ENCODE measurements at regions not wholly inside any gene's neighbourhood (a gene's known extent, or its start where the extent isn't known, plus 50 kb on each side); places are given as distances from the start of the nearest gene placed in this dataset.

DNA sequence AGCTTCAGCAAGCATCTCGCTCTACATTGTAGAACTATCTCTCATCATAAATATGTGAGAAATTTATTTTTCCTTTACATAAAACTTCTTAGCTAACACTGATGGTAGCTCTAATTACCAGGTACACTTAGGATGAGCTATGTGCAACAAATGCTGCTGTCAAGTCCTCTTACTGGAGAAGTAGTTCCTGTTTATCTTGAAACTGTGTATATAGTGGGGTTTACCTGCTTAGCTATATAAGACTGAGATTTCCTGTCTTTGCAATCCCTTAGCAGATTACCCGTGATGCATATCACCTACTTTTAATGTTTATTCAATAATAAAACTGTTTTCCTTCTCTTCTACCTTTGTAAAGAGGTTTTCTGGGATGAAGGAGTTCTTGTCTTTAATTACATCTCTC is 98.0 kb upstream of the USP15 start:
- no peak overlapping the region for H3K23ac ChIP-seq (ENCODE audit: insufficient read length)
- H3K4me2 ChIP-seq (ENCODE audit: insufficient read depth in 1 of 2, low read depth in 2 of 2, low read length in 2 of 2) = no peak overlapping the region
- H3K9me3 ChIP-seq (ENCODE audit: insufficient read depth in 2 of 2, low read depth in 1 of 2, low read length in 1 of 2) = no peaks in the 10 kb centered on the region
- CTCF ChIA-PET (ENCODE audit: partially characterized antibody) = no interaction called here
- no peak overlapping the region for H3K14ac ChIP-seq (ENCODE audit: insufficient read length)
- no peak overlapping the region for H4K91ac ChIP-seq (replicated peaks; ENCODE audit: insufficient read length, low read length)
- DNase-seq (ENCODE audit: low read depth in 1 of 2, low spot score in 2 of 2) (no peak), FAIRE-seq (no peak)
- TF ChIP-seq CHD1 (IDR thresholded peaks at IDR 0.05; ENCODE audit: low read depth, low read length) = no peak
- no peak for TF ChIP-seq GABPA (IDR thresholded peaks at IDR 0.05; ENCODE audit: borderline replicate concordance, insufficient read depth, low read length)
- TF ChIP-seq TEAD4 (IDR thresholded peaks at IDR 0.05; ENCODE audit: low read depth, low read length) = no peak
- no peak for TF ChIP-seq KDM5A (IDR thresholded peaks at IDR 0.05; ENCODE audit: low read length)
- TF ChIP-seq RBBP5 (IDR thresholded peaks at IDR 0.05; ENCODE audit: borderline replicate concordance, low read depth, low read length) = no peak
- no peak for TF ChIP-seq TAF7 (optimal IDR thresholded peaks at IDR 0.05; ENCODE audit: borderline replicate concordance, low read depth, low read length)
- no peak overlapping the region for H2AFZ ChIP-seq (ENCODE audit: low read length)
- no peaks in the 10 kb centered on the region for H3K79me1 ChIP-seq (ENCODE audit: low read depth, low read length)
- POLR2A ChIA-PET (ENCODE audit: partially characterized antibody) = no interaction called here
- no peaks in the 10 kb centered on the region; the same call in 1 of the 2 replicates for H3K23me2 ChIP-seq (ENCODE audit: low read depth, low read length)
- no peaks in the 10 kb centered on the region for H4K20me1 ChIP-seq (replicated peaks in 1 of 2; ENCODE audit: control insufficient read depth in 1 of 2, insufficient read depth in 2 of 2, low read length in 2 of 2)
- H3K36me3 ChIP-seq (ENCODE audit: control insufficient read depth in 2 of 4, insufficient read depth in 4 of 4, low read length in 3 of 4) = no peaks in the 10 kb centered on the region
- H2BK12ac ChIP-seq (ENCODE audit: low read depth, low read length) = no peak overlapping the region
- no peak overlapping the region for H3K27ac ChIP-seq (ENCODE audit: low read depth, low read length)
- no peak overlapping the region for H4K5ac ChIP-seq (ENCODE audit: insufficient read length, low read depth, low read length)
- no peak overlapping the region for H3K4me3 ChIP-seq (ENCODE audit: extremely low read depth in 1 of 4, insufficient read depth in 2 of 4, low read depth in 3 of 4, low read length in 4 of 4)
- H2BK5ac ChIP-seq (ENCODE audit: low read depth, low read length) = no peak overlapping the region
- no peak overlapping the region for H3K56ac ChIP-seq (replicated peaks; ENCODE audit: insufficient read length, low read depth, low read length)
- no peak overlapping the region for H3K4ac ChIP-seq (replicated peaks; ENCODE audit: insufficient read length, low read depth, low read length)
- no peaks in the 10 kb centered on the region for H3K27me3 ChIP-seq (replicated peaks in 1 of 4; ENCODE audit: control insufficient read depth in 3 of 4, extremely low read depth in 1 of 4, insufficient read depth in 3 of 4, low read length in 3 of 4)
- H2BK120ac ChIP-seq (replicated peaks; ENCODE audit: low read depth, low read length) = no peak overlapping the region
- 80% methylated on average over 2 of the region's 2 CpGs; no CpG with 5 or more reads in 1 of the 2 experiments for WGBS, 2 experiments (ENCODE audit: extremely low coverage in 1 of 2, insufficient coverage in 1 of 2, insufficient read length in 1 of 2, insufficient replicate concordance in 2 of 2, low coverage in 1 of 2, low lambda C conversion rate in 2 of 2, missing lambda C conversion rate in 1 of 2)
- H3K4me1 ChIP-seq (replicated peaks in 1 of 4; ENCODE audit: control insufficient read depth in 3 of 4, insufficient read depth in 4 of 4, low read length in 3 of 4) = no peaks in the 10 kb centered on the region
- H3K9ac ChIP-seq (replicated peaks in 1 of 4; ENCODE audit: extremely low read depth in 1 of 4, low read depth in 3 of 4, low read length in 3 of 4) = no peak overlapping the region
- no peak overlapping the region for H3K18ac ChIP-seq (ENCODE audit: extremely low read depth, low read length)
- H4K8ac ChIP-seq (ENCODE audit: extremely low read depth, insufficient read depth, low read length) = no peak overlapping the region
- no peak overlapping the region for H2BK15ac ChIP-seq (ENCODE audit: low read length)
- H2AK5ac ChIP-seq (ENCODE audit: low read depth, low read length) = no peak overlapping the region
- H3K79me2 ChIP-seq (ENCODE audit: control insufficient read depth in 1 of 2, insufficient read depth in 2 of 2, low read length in 2 of 2) = no peaks in the 10 kb centered on the region
- H2BK20ac ChIP-seq (ENCODE audit: low read length) = no peak overlapping the region
